SJSA1 (cell line): ENCODE measurements at regions not wholly inside any gene's neighbourhood (a gene's known extent, or its start where the extent isn't known, plus 50 kb on each side); places are given as distances from the start of the nearest gene placed in this dataset.

Experiments used
- DNase-seq, 2 experiments: peaks; one replicate each; pipeline ENCODE4 v3.0.0-alpha.2; 2015 to 2020; ENCODE audit warnings: low spot score in 2 of 2, low read depth in 1 of 2
- H3K27ac ChIP-seq: fragments of 250-450 bp; sonication (Bioruptor Pico); 2 replicates; pipeline ENCODE4 v1.5.1; 2020; ENCODE audit warnings: mild to moderate bottlenecking, moderate library complexity
- H3K27me3 ChIP-seq: fragments of 250-450 bp; sonication (Bioruptor Pico); replicated peaks from 2 replicates; pipeline ENCODE4 v1.5.1; 2020; ENCODE audit warnings: mild to moderate bottlenecking, moderate library complexity
- H3K36me3 ChIP-seq: fragments of 250-450 bp; sonication (Bioruptor Pico); 2 replicates; pipeline ENCODE4 v1.5.1; 2020; ENCODE audit warnings: mild to moderate bottlenecking
- H3K4me1 ChIP-seq: fragments of 250-450 bp; sonication (Bioruptor Pico); replicated peaks from 2 replicates; pipeline ENCODE4 v1.6.1; 2021; ENCODE audit warnings: mild to moderate bottlenecking
- H3K4me3 ChIP-seq: fragments of 250-450 bp; sonication (Bioruptor Pico); 2 replicates; pipeline ENCODE4 v1.5.1; 2020; ENCODE audit warnings: mild to moderate bottlenecking
- H3K9me3 ChIP-seq: fragments of 250-450 bp; sonication (Bioruptor Pico); replicated peaks from 2 replicates; pipeline ENCODE4 v1.5.1; 2020; ENCODE audit warnings: mild to moderate bottlenecking

GRCh38 chr15:77557564-77557963 lies 75.1 kb downstream of the LINGO1 start:
- H3K9me3 ChIP-seq, result no peaks in the 10 kb centered on the region
- no peak overlapping the region for H3K4me3 ChIP-seq
- H3K27me3 ChIP-seq, result no peaks in the 10 kb centered on the region
- no peak for DNase-seq
- no peaks in the 10 kb centered on the region for H3K36me3 ChIP-seq
- no peaks in the 10 kb centered on the region for H3K4me1 ChIP-seq
- H3K27ac ChIP-seq, result no peak overlapping the region

- Histone ChIP-seq H3K4me1 (no peaks in the 10 kb centered on the region), H3K36me3 (no peaks in the 10 kb centered on the region), H3K27me3 (no peaks in the 10 kb centered on the region), H3K27ac (no peak overlapping the region), H3K9me3 (no peaks in the 10 kb centered on the region), H3K4me3 (no peak overlapping the region)
- no peak for DNase-seq
Measured at GRCh38 chr15:77557144-77557543, 75.6 kb downstream of the LINGO1 start.

GRCh38 chr15:77556622-77557021 lies 76.1 kb downstream of the LINGO1 start:
- Histone ChIP-seq H3K9me3 (no peaks in the 10 kb centered on the region), H3K36me3 (no peaks in the 10 kb centered on the region), H3K27me3 (no peaks in the 10 kb centered on the region), H3K4me1 (no peaks in the 10 kb centered on the region), H3K4me3 (no peak overlapping the region), H3K27ac (no peak overlapping the region)
- no peak for DNase-seq

GRCh38 chr15:77555232-77555631 lies 77.5 kb downstream of the LINGO1 start:
- no peak for DNase-seq
- no peak overlapping the region for H3K27ac ChIP-seq
- no peaks in the 10 kb centered on the region for H3K27me3 ChIP-seq
- no peaks in the 10 kb centered on the region for H3K4me1 ChIP-seq
- H3K9me3 ChIP-seq, result no peaks in the 10 kb centered on the region
- H3K4me3 ChIP-seq, result no peak overlapping the region
- no peaks in the 10 kb centered on the region for H3K36me3 ChIP-seq

- H3K27me3 ChIP-seq, result no peaks in the 10 kb centered on the region
- H3K27ac ChIP-seq, result no peak overlapping the region
- no peaks in the 10 kb centered on the region for H3K9me3 ChIP-seq
- DNase-seq, result no peak
- no peak overlapping the region for H3K4me3 ChIP-seq
- no peaks in the 10 kb centered on the region for H3K36me3 ChIP-seq
- no peaks in the 10 kb centered on the region for H3K4me1 ChIP-seq
Measured at GRCh38 chr15:77554306-77555080, 78.2 kb downstream of the LINGO1 start.

GRCh38 chr15:77553695-77554094 lies 79.0 kb downstream of the LINGO1 start:
- no peaks in the 10 kb centered on the region for H3K4me1 ChIP-seq
- no peaks in the 10 kb centered on the region for H3K27me3 ChIP-seq
- H3K4me3 ChIP-seq, result no peak overlapping the region
- H3K36me3 ChIP-seq, result no peaks in the 10 kb centered on the region
- no peak for DNase-seq
- no peaks in the 10 kb centered on the region for H3K9me3 ChIP-seq
- no peak overlapping the region for H3K27ac ChIP-seq

GRCh38 chr15:77553257-77553656 lies 79.5 kb downstream of the LINGO1 start:
- H3K27ac ChIP-seq, result no peak overlapping the region
- no peaks in the 10 kb centered on the region for H3K36me3 ChIP-seq
- DNase-seq, result no peak
- no peaks in the 10 kb centered on the region for H3K27me3 ChIP-seq
- no peak overlapping the region for H3K4me3 ChIP-seq
- no peaks in the 10 kb centered on the region for H3K9me3 ChIP-seq
- no peaks in the 10 kb centered on the region for H3K4me1 ChIP-seq

GRCh38 chr15:77552066-77552465 lies 80.6 kb downstream of the LINGO1 start:
- Histone ChIP-seq H3K4me1 (no peaks in the 10 kb centered on the region), H3K4me3 (no peak overlapping the region), H3K27me3 (no peaks in the 10 kb centered on the region), H3K36me3 (no peaks in the 10 kb centered on the region), H3K27ac (no peak overlapping the region), H3K9me3 (no peaks in the 10 kb centered on the region)
- no peak for DNase-seq

- Histone ChIP-seq H3K27ac (no peak overlapping the region), H3K9me3 (no peaks in the 10 kb centered on the region), H3K36me3 (no peaks in the 10 kb centered on the region), H3K4me3 (no peak overlapping the region), H3K4me1 (peaks cover 10% of the 10 kb centered on the region), H3K27me3 (no peaks in the 10 kb centered on the region)
- no peak for DNase-seq
Measured at GRCh38 chr15:77550301-77551251, 82.1 kb downstream of the LINGO1 start.

DNA sequence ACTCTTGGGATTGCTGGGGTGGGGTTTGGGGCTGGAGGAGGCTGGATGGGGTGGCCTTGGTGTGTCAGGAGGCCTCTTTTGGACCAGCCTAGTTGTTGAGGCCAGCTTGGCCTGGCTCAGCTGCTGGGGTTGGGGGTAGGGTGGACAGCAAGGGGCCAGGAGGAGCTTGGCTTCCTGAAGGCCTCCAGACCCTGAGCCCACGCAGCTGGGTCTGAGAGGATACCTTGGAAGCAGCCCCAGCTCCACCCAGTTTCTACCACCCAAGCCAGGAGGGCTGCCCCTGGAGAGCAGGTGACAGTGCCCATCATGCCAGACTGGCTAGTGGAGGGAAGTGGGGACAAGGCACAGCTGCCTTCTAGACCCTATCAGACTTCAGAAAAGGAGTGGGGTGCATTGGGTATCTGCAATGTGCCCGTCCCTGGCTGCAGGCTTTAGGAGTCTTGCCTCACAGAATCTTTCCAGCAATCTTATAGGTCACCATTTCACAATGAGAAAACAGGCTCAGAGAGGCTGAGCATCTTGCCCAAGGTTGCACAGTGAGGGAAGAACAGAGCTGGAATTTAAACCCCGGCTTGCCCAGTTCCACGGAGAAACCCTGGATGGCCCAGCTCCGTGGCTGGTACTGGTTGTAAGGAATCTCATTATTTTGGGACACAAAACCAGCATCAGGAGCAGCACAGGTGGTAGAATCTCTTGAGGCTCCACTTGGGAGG lies 83.0 kb downstream of the LINGO1 start:
- H3K27me3 ChIP-seq, result no peaks in the 10 kb centered on the region
- H3K36me3 ChIP-seq, result no peaks in the 10 kb centered on the region
- H3K9me3 ChIP-seq, result no peaks in the 10 kb centered on the region
- no peak for DNase-seq
- peaks cover 12% of the 10 kb centered on the region for H3K4me1 ChIP-seq
- H3K27ac ChIP-seq, result no peak overlapping the region
- H3K4me3 ChIP-seq, result no peak overlapping the region

DNA sequence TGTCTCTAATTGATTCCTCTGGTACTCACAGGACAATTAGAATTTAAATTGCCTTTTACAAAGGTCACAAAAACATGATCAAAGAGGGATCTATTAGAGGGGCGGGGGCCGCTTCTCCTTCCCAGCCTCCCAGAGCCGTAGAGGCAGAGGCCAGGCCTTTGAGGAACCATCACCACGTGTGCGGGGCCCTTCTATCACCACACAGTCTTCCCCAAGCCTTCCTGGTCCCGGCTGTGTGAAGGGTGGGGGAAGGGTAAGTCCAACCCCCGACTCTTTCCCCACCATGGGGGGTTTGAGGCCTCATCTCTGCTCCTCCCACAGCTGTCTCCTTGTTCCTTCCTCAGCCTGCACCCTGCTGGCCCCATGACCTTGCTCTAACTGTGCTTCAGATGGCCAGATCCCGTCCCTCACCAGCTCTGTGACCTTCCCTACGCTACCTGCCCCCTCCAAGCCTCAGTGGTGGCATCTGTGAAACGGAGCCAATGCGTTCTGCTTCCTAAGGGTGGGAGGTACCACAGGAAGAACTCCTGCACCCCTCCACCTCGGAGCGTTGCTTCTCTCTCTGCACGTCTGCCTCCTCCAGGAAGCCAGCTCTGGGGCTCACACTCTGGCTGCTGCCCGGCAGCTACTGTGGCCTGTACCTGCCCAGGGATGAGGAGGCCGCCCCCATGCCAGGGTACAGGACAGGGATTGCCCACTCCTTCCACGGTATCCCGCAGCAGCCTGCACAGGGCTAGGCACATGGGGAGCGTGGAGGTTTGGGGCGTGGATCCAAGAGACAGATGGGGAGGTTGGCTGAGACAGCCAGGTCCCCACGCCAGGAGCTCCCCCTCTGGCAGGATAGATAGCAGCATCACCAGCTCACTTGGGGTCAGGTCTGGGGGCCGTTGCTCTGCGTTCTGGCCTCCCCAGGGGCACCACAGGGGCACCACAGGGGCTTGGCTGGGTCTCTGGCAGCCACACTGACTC lies 83.8 kb downstream of the LINGO1 start:
- no peaks in the 10 kb centered on the region for H3K27me3 ChIP-seq
- no peaks in the 10 kb centered on the region for H3K36me3 ChIP-seq
- DNase-seq, result no peak
- H3K9me3 ChIP-seq, result no peaks in the 10 kb centered on the region
- H3K27ac ChIP-seq, result no peak overlapping the region
- peaks cover 12% of the 10 kb centered on the region for H3K4me1 ChIP-seq
- H3K4me3 ChIP-seq, result no peak overlapping the region

DNA sequence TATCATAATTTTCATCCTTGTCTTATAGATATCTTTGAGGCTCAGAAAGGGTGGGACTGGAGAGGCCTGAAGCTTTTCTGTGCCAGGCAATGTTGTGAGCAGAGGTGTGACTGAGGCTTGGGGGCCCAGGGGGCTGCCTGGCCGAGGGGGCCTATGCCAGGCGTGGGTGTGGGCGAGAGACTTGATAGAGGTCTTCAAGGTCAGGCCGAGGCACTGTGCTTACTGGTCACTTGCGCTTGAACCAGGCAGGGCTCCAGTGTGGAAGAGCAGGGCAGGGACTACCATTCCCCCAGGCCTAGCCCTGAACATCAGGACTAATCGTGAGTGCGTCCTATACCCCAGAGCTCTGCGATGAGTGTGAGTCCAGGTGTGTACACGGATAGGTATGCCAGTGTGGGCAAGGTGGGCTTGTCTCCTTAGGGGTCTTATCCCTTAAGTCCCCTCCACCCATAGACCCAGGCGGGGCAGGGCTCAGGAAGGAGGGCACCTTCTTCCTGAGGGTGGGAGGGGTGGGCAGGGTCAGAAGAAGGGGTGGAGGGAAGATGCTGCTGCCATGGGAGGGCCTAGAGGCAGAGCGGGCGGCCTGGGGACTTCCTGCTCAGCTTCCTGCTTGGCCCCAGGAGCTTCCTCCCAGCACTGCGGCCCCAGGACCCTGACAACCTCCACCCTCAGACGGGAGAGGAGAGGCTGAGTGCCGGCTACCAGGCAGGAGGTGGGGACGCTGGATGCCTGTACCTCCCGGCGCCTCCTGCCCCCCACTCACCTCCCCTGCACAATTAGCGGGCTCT lies 84.7 kb downstream of the LINGO1 start:
- no peaks in the 10 kb centered on the region for H3K36me3 ChIP-seq
- peaks cover 17% of the 10 kb centered on the region for H3K4me1 ChIP-seq
- DNase-seq, result no peak
- no peak overlapping the region for H3K27ac ChIP-seq
- H3K27me3 ChIP-seq, result no peaks in the 10 kb centered on the region
- H3K9me3 ChIP-seq, result no peaks in the 10 kb centered on the region
- H3K4me3 ChIP-seq, result no peak overlapping the region
